SIG-M5 (cell line): ENCODE measurements at regions not wholly inside any gene's neighbourhood (a gene's known extent, or its start where the extent isn't known, plus 50 kb on each side); places are given as distances from the start of the nearest gene placed in this dataset.
"Not testable (repeated sequence)": the region's sequence is repeated elsewhere in the genome, so short reads cannot be mapped to it uniquely, and the experiment has no call there.

Experiments used
- DNase-seq: peaks from one replicate; lab custom pipeline; 2025; lab: John Stamatoyannopoulos, UW

DNA sequence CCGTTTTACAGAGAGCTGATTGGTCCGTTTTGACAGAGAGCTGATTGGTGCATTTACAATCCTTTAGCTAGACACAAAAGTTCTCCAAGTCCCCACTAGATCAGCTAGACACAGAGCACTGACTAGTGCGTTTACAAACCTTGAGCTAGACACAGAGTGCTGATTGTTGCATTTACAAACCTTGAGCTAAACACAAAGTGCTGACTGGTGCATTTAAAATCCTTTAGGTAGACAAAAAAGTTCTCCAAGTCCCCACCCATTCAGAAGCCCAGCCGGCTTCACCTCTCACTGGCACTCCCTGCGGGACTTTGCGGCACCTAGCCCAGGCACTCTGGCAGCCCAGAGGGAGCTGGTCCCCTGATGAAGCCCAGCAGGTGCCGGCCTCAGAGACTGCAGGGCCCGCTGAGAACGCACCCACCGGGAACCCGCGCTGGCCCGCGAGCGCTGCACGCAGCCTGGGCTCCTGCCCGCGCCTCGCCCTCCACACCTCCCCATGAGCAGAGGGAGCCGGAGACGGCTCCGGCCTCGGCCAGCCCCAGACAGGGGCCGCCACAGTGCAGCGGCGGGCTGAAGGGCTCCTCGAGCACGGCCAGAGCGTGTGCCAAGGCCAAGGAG, 508.1 kb upstream of the CHAC2 start:
- no peak for DNase-seq

DNA sequence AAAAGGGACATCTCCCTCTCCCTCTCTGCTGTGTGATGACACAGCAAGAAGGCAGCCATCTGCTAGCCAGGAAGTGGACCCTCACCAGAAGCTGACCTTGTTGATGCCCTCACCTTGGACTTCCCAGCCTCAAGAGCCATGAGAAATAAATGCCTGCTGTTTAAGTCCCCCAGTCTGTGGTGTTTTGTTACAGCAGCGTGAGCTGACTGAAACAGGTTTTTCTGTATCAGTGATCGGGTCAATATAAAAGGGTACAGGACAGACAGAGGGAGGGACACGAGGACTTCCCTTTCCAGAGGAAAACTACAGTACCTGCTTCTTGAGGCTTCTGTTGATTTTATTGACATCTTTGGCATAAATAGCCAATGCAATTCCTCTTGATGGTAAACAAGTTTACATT, 510.3 kb upstream of the CHAC2 start:
- no peak for DNase-seq

DNA sequence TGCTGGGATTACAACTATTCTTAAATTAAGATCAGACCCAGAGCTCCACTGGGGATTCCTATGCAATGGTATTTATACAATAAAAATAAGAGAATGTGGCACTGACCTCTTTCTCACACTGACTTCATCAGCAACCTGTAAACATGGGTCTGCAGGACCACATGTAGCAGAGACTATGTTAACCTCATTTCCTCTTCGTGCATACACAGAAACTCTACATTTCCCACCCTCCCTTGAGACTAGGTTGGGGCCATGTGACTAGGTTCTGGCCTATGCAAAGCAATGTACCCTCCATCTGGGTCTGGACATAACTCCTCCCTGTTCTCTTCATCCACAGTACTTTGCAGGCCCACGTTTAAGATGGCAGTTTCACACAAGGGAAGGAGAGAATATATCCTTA, 514.4 kb upstream of the CHAC2 start:
- DNase-seq = no peak

DNA sequence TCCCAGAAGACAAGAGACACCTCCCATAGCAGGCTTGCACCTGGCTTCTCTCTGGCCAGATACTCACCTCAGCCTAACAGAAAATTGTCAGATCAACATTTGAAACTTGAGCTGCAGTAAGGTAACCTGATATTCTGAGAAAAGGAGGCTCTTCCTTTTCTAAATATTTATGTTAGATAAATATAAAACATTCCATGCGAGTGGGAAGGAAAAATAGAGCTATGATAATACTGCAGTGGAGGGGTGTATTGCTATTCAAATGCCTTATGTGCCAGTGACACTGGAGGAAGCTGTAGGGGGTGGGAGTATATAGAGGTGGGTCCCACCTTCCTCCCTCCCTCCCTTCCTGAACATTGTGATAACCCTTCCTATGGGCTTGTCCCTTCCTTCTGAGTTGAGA, 515.5 kb upstream of the CHAC2 start:
- no peak for DNase-seq

DNA sequence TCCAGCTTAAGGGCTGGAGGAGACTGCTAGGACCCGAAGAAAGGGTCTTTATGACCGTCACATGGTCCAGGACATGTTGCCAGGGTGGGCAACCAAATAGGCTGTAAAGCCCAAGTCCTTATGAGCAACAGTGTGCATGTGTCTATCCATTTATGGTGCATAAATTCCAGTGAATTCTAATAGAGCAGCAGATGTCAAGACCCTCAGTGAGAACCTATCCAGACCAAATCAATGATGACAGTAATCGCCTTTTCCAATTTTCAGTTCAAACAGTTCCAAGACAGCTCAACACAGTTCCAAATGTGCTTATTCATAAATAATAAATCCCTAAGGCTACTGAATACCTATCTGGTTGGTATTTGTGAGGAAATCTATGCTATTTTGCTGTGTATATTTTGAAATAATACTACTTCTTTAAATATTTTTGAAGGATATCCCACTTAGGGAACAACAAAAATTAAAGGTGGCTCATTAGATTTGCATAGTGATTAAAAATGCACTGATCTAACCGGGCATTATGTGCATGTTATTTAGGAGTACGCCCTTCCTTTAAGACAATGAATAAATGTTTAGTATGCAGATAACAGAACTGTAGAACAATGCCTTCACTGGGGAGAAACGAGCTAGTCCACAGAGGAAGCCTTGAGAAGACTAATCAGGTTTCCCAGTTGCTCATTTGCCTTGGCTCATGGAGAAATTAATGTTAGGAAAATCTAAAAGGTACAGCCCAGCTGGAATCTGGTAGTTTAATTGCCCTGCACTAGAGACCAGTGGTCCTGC, 519.5 kb upstream of the CHAC2 start:
- no peak for DNase-seq

DNA sequence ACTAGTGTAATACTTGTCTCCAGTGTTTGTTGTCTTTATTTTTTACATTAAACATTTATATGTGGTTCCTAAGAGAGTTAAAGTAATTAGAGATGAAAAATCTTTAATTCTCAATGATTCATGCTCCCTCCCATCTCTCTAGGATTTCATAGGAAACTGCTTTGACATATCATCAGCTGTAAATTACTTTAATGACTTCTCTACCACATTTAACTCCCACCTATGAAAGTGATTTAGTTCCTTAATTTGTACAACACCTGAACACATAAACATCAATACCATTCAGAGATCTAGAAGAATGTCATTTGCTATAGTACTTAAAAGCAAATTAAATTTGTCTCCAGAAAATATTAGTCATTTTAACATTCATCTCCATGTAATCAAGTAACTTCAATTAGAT, 524.2 kb upstream of the CHAC2 start:
- no peak for DNase-seq

DNA sequence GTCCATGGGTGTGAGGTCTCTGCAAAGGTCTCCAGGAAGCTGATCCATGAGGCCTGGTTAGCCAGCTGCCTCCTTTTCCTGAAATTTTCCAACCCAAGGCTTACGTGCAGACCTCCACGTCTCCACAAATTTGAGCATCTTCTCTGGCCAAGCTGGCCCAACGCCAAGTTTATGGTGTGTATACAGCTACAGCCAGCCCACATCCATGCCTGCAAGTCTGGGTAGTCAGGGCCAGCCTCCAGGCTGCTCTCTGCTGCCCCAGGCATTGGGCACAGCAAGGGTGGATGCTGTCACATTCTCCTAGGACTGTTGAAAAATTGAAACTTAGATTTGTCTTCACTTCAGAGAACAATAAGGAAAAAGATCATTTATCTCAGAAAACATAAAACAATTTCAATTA, 525.5 kb upstream of the CHAC2 start:
- DNase-seq = no peak

DNA sequence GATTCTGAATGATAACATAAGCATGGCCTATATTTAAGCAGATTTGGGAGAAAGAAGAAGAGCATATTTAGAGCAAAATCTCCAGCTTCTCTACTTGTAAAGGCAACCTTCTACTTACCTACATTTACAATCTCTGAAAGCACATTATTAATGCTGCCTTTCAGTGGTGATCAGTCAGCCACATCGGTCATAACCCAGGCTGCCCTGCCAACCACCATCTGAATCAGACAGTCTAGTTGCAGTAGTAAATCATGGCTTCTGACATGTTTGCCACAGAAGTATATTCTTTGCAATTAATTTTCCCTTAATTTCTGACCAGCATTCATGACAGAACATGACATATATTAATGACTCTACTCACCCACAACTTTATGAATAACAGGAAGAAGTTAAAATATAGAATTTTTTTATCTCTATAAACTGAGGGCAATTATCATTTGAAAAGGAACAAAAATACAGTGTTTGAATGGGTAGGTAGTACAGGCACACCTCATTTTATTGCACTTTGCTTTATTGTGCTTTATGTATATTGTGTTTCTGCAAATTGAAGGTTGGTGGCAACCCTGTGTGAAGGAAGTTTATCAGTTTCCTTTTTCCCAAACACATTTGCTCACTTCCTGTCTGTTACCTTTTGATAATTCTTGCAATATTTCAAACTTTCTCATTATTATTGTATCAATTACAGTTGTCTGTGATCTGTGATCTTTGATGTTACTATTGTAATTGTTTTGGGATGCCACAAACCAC, 531.6 kb upstream of the CHAC2 start:
- DNase-seq = no peak

DNA sequence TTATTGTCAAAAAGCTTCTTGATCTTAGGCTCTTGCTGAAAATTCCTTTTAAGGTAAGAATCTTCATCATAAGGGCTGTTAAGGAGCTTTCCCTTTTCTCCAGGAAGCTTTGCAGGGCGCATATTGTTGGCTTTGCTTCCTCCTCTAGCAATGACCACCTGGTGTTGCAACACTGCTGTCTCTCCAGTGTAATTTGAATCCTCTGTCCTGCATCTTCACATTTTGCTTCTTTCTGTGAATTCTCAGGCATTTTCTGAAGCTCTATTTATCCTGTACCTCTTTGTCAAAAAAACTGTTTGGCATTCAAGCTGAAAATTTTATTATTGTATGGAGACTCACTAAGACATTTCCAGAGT, 533.1 kb upstream of the CHAC2 start:
- DNase-seq = no peak

DNA sequence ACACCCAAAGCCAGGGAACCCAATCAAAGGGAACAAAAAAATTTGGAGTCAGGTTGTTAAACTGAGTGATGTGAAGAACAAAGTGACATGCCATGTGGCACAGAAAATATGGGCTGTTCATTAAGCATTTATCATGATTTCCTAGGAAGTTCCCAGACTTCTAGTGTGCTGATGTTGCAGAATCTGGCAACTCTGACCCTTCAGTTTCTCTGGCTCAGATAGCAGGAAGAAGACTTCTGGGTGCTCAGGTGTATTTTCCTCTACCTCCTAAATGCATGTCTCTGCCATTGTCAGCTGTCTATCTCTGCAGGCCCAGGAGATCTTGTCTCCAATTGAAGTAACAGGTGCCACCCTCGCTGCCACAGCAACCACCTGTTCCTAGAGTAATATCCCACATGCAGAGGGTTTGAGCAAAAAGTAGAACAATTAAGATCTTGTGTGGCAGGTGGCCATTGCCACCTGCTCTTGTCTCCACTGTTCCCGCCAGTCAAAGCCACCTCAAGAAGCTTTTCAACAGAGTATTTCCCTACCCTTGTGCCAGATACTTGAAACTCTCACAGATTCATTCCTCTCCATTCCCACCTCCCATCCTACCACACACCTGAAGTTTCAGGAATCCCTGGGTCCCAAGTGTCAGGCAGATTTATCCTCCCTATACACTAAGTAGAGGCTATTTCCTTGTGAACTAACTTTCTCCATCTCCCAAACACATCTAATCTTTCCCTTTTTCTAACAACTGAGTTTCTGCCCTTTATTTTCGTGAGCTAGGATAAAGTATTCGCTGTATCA, 533.7 kb upstream of the CHAC2 start:
- no peak for DNase-seq

DNA sequence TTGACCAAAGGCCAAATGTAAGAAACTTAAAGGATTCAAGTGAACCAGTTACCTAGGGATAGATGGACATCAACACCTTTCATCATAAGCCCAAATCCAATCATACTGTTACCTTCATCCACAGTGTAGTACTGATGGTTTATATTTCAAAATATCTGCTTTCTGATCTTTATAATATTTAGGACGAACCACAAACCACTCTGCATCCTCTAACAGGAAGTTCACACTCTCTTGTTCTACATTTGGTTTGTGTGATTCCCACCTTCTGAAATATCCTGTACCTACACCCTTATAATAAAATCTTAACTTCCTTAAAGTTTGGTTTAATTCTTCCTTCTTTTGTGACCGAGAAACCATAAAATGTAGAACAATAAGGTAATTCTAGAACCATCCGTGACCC, 535.7 kb upstream of the CHAC2 start:
- no peak for DNase-seq

DNA sequence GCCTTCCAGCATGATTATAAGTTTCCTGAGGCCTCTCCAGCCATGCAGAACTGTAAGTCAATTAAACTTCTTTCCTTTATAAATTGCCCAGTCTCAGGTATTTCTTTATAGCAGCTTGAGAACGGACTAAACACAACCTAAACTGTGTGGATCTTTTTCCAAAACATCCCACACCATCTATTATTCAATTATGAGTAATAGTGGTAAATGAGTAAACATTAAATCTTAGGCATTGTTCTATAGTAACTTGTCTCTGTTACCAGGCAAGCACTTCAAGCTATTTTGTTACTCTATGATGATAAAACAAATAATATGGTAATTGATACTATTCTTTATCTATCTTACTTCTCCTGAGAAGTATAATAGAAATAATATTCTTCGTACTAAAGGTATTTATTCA, 536.9 kb upstream of the CHAC2 start:
- no peak for DNase-seq

DNA sequence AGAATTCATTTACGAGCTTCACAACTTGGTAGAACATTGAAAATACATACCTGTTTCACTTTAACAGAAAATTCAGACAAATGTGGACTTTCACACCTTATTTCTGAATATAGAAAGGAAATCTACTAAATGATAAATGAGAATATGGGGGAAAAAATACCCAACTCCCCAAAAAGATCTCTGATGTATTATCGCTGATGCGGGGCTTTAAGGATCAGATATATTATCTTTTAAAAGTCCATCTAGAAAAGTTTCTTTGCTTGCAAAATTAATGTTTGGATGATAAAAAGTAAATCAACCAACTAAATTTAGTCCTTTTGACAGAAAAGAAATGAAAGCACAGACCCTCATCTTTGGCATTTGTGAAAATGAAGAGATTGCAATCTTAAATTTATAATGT, 540.1 kb upstream of the CHAC2 start:
- no peak for DNase-seq

DNA sequence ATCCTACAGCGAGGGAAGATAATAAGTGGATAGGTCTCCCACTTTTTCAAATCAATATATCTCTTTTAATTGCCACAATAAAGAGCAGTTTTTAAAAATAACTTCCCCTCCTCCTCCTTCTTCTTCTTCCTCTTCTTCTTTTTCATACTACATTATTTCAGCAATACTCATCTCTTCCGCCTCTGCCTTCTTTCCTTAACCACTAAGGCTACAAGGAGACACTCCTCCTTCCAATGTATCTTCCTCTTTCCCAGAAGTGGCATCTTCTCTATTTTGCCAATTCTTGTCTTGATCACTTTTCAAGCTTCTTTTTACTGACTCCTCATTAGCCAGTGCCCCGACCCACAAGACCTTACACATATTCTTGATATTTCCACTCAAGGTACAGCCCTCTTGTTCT, 546.6 kb upstream of the CHAC2 start:
- no peak for DNase-seq

DNA sequence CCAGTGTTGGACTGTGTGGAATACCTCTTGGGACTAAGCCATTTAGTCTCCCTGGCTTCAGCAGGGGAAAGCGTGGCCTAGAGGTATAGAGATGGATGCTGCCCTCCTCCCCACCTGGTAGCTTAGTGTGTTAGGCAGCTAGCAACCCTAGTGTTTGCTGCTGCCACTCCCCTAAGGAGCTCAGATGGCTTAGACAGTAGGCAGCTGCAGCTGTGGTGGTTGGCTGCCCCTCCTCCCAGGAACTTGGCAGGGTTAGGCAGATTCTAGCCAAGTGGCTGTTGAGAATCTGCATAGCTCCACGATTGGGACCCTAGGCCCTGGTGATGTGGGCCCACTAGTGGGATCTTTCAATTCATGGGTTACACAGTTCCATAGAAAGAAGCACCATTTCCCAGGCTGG, 550.4 kb upstream of the CHAC2 start:
- no peak for DNase-seq

DNA sequence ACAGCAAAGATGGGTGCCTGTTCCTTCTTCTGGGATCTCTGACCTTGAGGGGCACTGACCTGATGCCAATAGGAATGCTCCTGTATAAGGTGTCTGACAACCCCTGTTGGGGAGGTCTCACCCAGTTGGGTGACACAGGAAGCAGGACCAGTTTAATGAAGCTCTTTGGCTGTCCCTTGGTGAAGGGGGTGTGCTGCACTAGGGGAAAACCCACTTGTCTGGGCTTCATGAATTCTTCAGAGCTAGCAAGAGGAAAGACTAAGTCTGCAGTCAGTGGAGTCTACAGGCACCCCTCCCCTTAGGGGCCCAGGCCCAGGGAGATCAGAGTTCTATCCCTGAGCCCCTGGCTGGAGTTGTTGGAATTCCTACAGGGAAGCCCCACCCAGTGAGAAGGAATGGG, 550.8 kb upstream of the CHAC2 start:
- DNase-seq = no peak

DNA sequence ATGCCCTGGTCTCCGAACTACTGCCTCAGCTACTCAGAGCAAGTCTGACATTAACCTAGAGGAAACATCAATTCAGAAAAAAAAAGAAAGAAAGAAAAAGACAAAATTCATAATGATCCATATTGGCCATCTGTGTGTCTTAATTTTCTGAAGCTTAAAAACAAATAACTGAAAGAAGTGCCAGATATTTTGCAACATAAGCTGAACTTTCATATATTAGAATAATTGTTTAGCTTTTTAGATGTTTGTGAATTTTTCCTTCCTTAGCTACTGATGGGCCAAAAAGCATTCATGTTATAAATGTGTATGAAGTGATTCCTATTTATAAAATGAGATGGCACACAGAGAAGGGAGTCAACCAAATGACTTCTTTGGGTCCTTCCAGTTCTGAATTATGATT, 555.0 kb upstream of the CHAC2 start:
- no peak for DNase-seq

DNA sequence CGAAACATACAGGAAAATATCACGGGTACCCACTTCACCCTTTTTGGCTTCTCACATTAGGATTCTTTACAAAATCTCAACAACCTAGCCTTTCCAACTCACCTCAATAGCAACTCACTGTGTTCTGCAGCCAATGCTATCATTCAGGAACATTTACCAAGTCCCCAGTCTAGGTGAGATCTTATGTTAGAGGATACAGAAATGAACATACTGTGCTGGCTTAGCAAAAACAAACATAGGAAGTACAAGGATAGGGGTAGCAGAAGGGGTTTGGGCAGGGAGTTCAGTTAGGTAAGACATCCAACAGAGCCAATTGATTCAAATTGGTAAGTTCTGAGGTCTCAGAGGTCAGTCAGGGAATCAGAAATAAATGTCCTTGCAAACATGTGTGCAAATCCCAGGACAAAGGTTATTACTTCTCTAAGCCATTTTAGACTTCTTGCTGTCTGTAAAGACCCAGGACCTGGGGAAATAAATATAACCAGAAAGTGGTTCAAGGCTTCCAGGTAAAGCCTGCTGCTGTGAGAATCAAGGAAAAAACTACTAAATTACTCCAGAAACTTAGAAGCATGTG, 556.3 kb upstream of the CHAC2 start:
- DNase-seq = no peak

DNA sequence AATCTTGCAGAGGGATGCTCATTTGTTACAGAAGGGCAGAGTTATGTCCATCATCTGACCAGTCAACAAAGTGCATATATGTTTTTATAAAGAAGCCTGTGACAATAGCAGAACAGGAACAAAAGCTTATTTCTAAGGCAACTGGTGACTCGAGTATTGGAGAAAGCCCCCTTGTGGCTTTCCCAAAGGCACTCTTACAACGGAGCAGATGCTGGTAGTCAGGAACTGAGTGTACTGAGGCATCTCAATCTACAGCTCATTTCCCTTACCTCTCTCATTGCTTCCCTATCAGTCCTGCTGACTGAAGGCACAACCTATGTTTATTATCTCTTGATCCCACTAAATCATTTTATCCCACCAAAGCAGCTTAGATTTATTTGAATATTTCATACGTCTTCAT, 557.1 kb upstream of the CHAC2 start:
- DNase-seq = no peak

DNA sequence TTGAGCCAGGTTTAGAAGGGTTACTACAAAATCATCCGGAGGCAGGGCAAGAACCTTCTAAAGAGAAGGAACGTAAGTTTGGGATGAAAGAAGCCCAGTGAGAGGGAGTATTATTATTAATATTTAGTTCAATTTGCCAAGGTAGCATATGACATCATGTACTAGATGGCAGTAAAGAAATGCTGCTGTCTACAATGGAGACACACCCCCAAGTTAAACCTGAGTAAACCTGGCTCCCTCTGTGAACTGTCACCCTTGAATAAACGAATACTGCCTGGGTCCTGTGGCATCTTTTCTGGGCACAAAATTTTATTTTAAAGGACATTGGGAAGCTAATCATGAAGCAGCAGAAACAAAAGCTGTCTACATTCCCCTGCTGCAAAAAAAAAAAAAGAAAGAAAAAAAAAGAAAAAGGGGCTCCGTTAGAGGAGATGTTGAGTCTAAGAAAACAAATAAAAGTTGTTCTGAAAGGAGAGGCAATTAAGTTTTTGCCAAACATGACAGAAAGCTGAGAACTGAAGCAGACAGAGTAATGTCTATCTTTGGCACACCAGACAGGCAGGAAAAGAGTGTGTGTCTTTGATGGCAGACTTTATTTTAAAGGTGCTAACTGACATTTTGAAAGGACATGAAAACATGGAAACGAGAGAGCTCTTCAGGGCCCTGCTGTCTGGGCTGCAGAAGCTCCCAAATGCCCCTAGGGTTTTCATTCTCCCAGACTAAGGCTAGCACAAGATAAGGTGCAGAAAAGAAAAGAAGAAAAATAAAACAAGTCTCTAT, 557.7 kb upstream of the CHAC2 start:
- no peak for DNase-seq

DNA sequence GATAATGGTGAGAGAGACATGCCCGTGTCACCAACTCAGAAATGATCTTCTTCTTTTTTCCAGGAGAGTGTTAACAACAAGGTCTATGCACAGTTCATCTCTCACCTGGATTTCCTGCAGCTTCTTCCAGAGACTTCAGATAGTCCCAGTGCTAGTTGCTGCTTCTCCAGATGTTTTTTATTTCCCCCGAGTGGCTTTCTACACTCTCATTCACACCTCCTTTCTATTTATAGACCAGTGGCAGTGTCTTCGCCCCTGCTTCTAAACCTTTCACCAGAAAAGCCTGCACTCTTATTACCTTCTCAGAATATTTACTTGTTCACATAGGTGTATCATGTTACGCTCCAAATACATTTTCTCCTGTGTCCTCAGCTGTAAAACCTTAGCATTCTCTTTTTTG, 558.8 kb upstream of the CHAC2 start:
- DNase-seq = no peak

DNA sequence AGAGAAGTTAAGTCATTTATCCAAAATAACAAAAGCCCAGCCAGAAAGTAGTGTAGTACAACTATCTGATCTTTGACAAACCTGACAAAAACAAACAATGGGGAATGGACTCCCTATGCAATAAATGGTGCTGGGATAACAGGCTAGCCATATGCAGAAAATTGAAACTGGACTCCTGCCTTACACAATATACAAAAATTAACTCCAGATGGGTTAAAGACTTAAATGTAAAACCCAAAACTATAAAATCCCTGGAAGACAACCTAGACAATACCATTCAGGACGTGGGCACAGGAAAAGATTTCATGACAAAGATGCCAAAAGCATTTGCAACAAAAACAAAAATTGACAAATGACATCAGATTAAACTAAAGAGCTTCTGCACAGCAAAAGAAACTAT, 561.4 kb upstream of the CHAC2 start:
- DNase-seq = not testable (repeated sequence)
